Immature natural killer cell (primary cell): ENCODE measurements at regions not wholly inside any gene's neighbourhood (a gene's known extent, or its start where the extent isn't known, plus 50 kb on each side); places are given as distances from the start of the nearest gene placed in this dataset.

Experiments used
- DNase-seq, 3 donors: peaks; one replicate each; pipeline ENCODE4 v3.0.0; 2022; ENCODE audit warnings: mixed read lengths in 1 of 3
- H3K27ac Mint-ChIP-seq, 6 donors: one replicate each; pipeline ENCODE4 v1.8.0; 2020; ENCODE audit warnings: mixed read lengths in 6 of 6, mild to moderate bottlenecking in 5 of 6, inconsistent platforms in 4 of 6, moderate library complexity in 3 of 6
- H3K27me3 Mint-ChIP-seq, 3 donors: one replicate each; pipeline ENCODE4 v1.8.0; 2020 to 2021; ENCODE audit warnings: low read depth in 3 of 3, mild to moderate bottlenecking in 3 of 3, mixed read lengths in 3 of 3, moderate library complexity in 3 of 3, inconsistent platforms in 1 of 3
- H3K36me3 Mint-ChIP-seq, 3 donors: one replicate each; pipeline ENCODE4 v1.8.0; 2020; ENCODE audit warnings: mixed read lengths in 3 of 3, inconsistent platforms in 2 of 3, mild to moderate bottlenecking in 2 of 3
- H3K4me1 Mint-ChIP-seq, 2 donors: one replicate each; pipeline ENCODE4 v1.8.0; 2020; ENCODE audit warnings: inconsistent platforms in 2 of 2, mild to moderate bottlenecking in 2 of 2, mixed read lengths in 2 of 2, moderate library complexity in 1 of 2
- H3K4me3 Mint-ChIP-seq, 5 donors: one replicate each; pipeline ENCODE4 v1.8.0; 2020; ENCODE audit warnings: mild to moderate bottlenecking in 5 of 5, mixed read lengths in 5 of 5, inconsistent platforms in 3 of 5, moderate library complexity in 3 of 5
- H3K9me3 Mint-ChIP-seq, 6 donors: one replicate each; pipeline ENCODE4 v1.8.0; 2020; ENCODE audit warnings: mild to moderate bottlenecking in 6 of 6, mixed read lengths in 6 of 6, inconsistent platforms in 4 of 6, moderate library complexity in 3 of 6

DNA sequence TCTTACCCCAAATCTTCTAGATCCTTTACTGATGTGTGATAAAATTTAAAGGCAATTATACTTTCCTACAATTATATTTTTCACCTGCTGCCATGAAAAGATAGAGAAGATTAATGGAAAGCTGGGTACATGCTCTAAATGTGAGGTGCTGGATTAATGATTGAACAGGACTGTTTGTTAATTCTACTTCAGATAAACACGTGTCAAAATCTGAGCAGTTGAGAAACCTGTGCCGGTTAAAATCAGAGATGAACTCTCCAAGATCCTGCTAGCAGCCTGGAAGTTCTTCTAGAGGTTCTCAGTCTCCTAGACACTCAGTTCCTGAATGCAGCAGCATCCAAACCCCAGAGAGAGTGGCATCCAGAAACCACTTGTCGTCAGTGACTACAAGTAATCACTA lies 69.2 kb downstream of the INHBA start:
- no peaks in the 10 kb centered on the region for H3K36me3 Mint-ChIP-seq
- peaks cover 0 to 2% (median 0%) of the 10 kb centered on the region in 3 donors for H3K27me3 Mint-ChIP-seq
- no peak overlapping the region for H3K27ac Mint-ChIP-seq
- H3K9me3 Mint-ChIP-seq, result peaks cover 0 to 12% (median 0%) of the 10 kb centered on the region in 6 donors
- no peaks in the 10 kb centered on the region for H3K4me1 Mint-ChIP-seq
- no peak for DNase-seq
- no peak overlapping the region for H3K4me3 Mint-ChIP-seq

DNA sequence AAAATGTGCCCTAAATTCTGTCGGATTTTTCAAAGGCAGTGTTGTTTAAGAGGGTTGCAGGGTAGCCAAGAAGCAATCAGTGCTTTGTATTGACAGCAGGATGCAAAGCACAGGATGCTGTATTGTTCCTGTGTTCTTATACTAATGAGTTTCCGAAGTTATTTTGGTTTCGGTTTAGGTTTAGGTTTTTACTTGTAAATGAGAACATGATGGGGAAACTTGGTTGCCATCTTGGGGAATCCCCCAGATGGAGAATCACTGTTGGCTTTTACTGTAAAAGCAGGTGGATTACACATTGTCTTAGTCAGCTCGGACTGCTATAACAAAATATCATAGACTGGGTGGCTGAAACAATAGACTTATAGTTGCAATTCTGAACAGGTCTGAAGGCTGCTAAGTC lies 72.1 kb downstream of the INHBA start:
- Mint-ChIP-seq H3K36me3 (no peaks in the 10 kb centered on the region), H3K27me3 (peaks cover 0 to 3% (median 0%) of the 10 kb centered on the region in 3 donors), H3K4me1 (no peaks in the 10 kb centered on the region), H3K9me3 (peaks cover 0 to 12% (median 0%) of the 10 kb centered on the region in 6 donors), H3K27ac (no peak overlapping the region), H3K4me3 (no peak overlapping the region)
- no peak for DNase-seq

DNA sequence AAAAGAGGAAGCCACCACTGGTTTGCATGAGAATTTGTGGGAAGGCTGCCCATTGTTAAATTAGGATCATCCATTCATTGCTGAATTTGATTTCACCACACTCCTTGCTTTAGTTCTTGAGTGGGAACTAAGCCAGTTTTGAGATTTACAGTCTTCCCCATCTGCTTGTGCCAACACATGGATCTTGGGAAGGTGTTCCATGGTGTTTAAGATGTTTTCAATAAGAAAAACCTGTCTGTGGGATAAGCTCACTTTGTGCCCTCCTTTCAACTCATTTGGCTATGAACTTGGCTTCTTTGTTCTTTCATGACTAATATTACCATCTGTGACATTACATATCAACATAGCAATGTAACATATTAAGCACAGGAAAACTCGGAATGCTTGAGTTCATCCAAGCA lies 73.2 kb downstream of the INHBA start:
- DNase-seq, result no peak
- Mint-ChIP-seq H3K9me3 (peaks cover 0 to 10% (median 1%) of the 10 kb centered on the region in 6 donors), H3K27me3 (peaks cover 0 to 3% (median 0%) of the 10 kb centered on the region in 3 donors), H3K27ac (no peak overlapping the region), H3K4me1 (no peaks in the 10 kb centered on the region), H3K36me3 (no peaks in the 10 kb centered on the region), H3K4me3 (no peak overlapping the region)

DNA sequence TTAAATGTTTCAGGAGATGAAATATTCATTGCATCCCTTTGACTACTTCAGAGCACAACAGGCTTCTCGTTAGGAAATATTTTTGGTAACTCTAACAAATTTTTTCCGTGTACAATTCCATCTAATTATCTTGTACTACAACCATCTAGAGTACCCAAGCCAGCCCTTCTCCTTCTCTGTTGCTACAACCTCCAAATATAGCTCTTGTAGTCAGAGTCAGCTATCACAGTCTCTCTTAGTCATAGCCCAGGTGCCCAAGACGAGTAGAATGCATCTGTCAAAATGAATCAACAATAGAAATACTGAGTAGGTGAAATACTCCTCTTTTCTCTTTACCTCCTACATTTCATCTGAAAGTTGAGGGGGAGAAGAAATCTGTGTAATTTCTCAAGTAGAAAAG lies 74.0 kb downstream of the INHBA start:
- H3K27me3 Mint-ChIP-seq, result peaks cover 0 to 3% (median 0%) of the 10 kb centered on the region in 3 donors
- H3K4me1 Mint-ChIP-seq, result no peaks in the 10 kb centered on the region
- H3K27ac Mint-ChIP-seq, result no peak overlapping the region
- peaks cover 0 to 7% (median 2%) of the 10 kb centered on the region in 6 donors for H3K9me3 Mint-ChIP-seq
- no peak for DNase-seq
- no peaks in the 10 kb centered on the region for H3K36me3 Mint-ChIP-seq
- H3K4me3 Mint-ChIP-seq, result no peak overlapping the region

DNA sequence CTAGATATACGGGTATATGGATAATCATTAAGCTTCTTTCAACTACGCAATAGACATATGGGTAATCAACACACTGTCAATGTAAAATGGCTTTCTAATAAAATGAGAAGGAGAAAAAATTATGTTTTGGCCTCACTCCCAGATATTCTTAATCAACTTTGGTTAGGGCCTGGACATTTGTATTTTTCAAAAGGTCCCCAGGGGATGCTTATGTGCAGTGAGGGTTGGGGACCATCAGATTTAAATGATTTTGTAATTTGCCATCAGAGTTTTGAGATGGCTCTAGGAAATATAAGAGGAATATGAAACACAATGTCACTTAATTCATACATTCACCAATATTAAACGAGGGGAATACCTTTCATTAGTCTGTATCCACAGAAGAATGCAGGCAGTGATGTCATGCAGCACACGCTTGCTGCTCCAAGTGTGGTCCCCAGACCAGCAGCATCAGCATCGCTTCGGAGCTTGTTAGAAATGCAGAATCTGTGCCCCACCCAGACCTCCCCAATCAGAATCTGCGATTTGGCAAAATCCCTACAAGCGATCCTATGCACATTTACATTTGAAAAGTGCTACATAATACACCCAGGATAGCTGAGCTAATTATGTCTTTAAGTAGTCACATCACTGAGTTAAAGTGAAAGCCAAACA lies 75.1 kb downstream of the INHBA start:
- no peak overlapping the region for H3K4me3 Mint-ChIP-seq
- H3K27me3 Mint-ChIP-seq, result peaks cover 0 to 3% (median 0%) of the 10 kb centered on the region in 3 donors
- no peak overlapping the region for H3K27ac Mint-ChIP-seq
- no peaks in the 10 kb centered on the region for H3K4me1 Mint-ChIP-seq
- no peak for DNase-seq
- H3K36me3 Mint-ChIP-seq, result no peaks in the 10 kb centered on the region
- H3K9me3 Mint-ChIP-seq, result peaks cover 0 to 7% (median 2%) of the 10 kb centered on the region in 6 donors

DNA sequence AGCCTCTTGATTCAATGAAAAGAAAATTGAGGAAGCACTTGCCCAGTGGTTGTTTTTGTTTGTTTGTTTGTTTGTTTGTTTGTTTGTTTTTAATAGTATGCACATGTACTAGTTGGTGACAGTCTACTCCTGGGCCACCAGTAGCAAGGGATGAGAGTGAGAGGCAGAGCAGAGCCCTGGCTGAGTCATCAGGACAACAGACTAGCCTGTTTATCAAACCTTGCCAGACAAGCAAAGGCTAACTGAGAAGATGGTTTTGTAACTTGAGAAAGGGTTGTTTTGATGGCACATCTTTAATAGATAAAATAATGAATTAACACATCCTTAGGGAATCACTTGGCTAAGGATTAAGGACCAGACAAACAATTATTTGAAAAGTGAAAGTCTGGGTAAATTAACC lies 78.1 kb downstream of the INHBA start:
- Mint-ChIP-seq H3K9me3 (peaks cover 0 to 8% (median 3%) of the 10 kb centered on the region in 6 donors), H3K27me3 (peaks cover 0 to 2% (median 0%) of the 10 kb centered on the region in 3 donors)

DNA sequence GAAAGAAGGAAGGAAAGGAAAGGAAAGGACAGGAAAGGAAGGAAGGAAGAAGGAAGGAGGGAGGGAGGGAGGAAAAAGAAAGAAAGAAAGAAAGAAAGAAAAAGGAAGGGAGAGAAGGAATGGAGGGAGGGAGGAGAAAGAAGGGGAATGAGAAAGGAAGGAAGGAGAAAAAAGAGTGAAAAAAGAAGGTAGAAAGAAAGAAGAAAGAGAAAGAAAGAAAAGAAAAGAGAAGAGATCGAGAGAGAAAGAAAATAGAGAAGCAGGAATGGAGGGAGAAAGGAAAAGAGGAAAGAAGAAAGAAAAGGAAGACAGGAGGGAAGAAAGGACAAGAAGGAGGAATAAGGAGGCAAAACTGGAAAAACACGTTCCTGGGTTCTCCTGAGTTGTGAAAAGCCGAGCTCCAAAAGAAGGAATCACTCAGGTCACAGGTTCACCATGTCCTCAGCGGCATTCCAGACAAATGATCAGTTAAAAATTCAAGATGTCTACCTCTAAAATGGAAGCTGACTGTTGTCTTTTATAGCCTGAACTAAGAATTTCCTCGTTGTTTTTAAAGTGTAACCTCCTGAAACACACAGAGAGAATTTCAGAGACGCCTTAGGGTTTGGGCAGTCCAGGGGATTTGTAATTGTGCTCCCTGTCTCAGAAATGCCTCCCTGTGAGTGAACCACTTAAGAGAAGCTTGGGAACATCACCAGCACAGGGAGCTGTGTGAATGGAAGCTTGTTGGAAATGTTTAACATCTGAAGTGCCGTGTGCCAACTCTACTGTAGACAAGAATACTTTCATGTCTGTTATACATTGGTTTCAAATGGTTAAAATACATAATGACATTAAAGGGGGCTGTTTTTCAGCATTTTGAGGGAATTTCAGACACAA lies 80.7 kb downstream of the INHBA start:
- Mint-ChIP-seq H3K27me3 (peaks cover 0 to under 1% (median 0%) of the 10 kb centered on the region in 3 donors), H3K27ac (no peak overlapping the region), H3K36me3 (no peaks in the 10 kb centered on the region), H3K9me3 (peaks cover 0 to 9% (median 6%) of the 10 kb centered on the region in 6 donors), H3K4me1 (no peaks in the 10 kb centered on the region), H3K4me3 (no peak overlapping the region)
- no peak for DNase-seq

More for the DNA sequence above, 78.1 kb downstream of the INHBA start:
- Mint-ChIP-seq H3K4me3 (no peak overlapping the region), H3K27ac (no peak overlapping the region), H3K4me1 (no peaks in the 10 kb centered on the region), H3K36me3 (no peaks in the 10 kb centered on the region)
- DNase-seq, result no peak

DNA sequence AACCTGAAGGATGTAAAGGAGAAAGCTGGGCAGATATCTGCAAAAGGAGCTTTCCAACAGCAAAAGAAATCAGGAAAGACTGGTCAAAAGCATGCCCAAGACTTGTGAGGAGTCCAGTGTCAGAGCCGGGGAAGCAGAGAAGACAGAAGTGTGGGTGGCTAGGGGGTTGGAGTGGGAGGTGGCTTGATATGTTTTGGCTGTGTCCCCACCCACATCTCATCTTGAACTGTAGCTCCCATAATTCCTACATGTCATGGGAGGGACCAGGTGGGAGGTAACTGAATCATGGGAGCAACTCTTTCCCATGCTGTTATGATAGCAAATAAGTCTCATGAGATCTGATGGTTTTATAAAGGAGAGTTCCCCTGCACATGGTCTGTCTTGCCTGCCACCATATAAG lies 84.9 kb downstream of the INHBA start:
- H3K9me3 Mint-ChIP-seq, result peaks cover 0 to 11% (median 3%) of the 10 kb centered on the region in 6 donors
- H3K27ac Mint-ChIP-seq, result no peak overlapping the region
- H3K36me3 Mint-ChIP-seq, result no peaks in the 10 kb centered on the region
- DNase-seq, result no peak
- H3K4me1 Mint-ChIP-seq, result no peaks in the 10 kb centered on the region
- no peak overlapping the region for H3K4me3 Mint-ChIP-seq
- H3K27me3 Mint-ChIP-seq, result no peaks in the 10 kb centered on the region

DNA sequence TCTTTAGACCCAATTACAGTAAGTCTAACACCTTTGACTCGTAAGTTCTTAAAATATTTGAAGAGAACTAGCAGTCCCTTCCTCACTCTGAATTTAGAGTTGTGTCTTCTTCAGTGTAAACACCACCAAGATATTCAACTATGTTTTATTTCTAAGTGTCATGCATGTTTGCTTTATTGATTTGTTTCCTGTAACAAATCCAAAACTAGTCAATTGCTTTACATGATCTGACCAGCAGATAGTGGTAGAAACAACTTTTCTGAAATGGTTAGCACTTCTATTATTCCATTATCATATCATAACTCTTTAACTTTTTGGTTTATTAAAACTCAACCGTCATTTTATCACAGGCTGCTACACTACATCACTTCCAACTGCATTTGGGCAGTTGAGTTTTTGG lies 90.1 kb downstream of the INHBA start:
- peaks cover 0 to 15% (median 5%) of the 10 kb centered on the region in 6 donors for H3K9me3 Mint-ChIP-seq

DNA sequence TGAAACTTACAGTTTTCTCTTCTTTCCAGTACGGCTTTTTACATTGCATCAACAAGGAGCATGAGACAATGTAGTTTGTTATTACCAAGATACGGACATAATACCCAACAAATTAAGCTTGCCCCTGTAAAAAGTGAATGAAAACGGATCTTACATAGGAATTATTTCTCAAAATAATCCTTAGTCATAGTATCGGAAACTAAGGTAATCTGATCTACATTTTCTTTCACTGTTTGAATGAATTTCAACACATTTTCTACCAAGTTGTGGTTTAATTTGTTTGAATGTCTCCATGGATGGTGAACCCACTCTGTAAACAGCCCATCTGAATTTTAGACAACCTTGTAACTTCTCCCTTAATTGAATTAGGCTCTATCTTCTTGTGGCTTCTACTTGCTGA lies 90.5 kb downstream of the INHBA start:
- Mint-ChIP-seq H3K4me1 (no peaks in the 10 kb centered on the region), H3K36me3 (peaks cover 0 to 3% (median 0%) of the 10 kb centered on the region in 3 donors), H3K4me3 (no peak overlapping the region), H3K27ac (no peak overlapping the region), H3K9me3 (peaks cover 0 to 15% (median 5%) of the 10 kb centered on the region in 6 donors), H3K27me3 (peaks cover 0 to 4% (median 0%) of the 10 kb centered on the region in 3 donors)
- no peak for DNase-seq

More for the DNA sequence above, 90.1 kb downstream of the INHBA start:
- no peak overlapping the region for H3K27ac Mint-ChIP-seq
- peaks cover 0 to 4% (median 0%) of the 10 kb centered on the region in 3 donors for H3K27me3 Mint-ChIP-seq
- H3K4me1 Mint-ChIP-seq, result no peaks in the 10 kb centered on the region
- H3K4me3 Mint-ChIP-seq, result no peak overlapping the region
- DNase-seq, result no peak
- H3K36me3 Mint-ChIP-seq, result peaks cover 0 to 3% (median 0%) of the 10 kb centered on the region in 3 donors

DNA sequence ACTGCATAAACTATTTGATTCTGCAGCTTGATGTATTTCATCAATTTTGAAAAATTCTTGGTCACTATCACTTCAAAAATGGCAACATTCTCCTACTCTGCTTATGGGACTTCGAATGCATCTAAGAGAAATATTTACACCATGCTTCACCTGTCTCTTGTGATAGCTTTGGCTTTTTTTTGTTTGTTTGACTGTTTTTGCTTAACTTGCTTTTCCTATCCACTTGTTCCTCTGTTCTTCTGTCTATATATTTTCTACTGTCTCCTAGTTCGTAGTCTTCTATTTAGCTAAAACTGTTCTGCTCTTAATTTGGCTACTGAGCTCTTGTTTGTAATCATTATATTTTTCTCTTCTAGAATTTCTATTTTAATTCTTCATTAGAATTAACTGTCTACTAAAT lies 94.4 kb downstream of the INHBA start:
- Mint-ChIP-seq H3K36me3 (peaks cover 0 to 3% (median 0%) of the 10 kb centered on the region in 3 donors), H3K9me3 (peaks cover 0 to 15% (median 1%) of the 10 kb centered on the region in 6 donors), H3K27ac (no peak overlapping the region), H3K4me1 (no peaks in the 10 kb centered on the region), H3K4me3 (no peak overlapping the region), H3K27me3 (peaks cover 0 to 4% (median 0%) of the 10 kb centered on the region in 3 donors)
- no peak for DNase-seq

DNA sequence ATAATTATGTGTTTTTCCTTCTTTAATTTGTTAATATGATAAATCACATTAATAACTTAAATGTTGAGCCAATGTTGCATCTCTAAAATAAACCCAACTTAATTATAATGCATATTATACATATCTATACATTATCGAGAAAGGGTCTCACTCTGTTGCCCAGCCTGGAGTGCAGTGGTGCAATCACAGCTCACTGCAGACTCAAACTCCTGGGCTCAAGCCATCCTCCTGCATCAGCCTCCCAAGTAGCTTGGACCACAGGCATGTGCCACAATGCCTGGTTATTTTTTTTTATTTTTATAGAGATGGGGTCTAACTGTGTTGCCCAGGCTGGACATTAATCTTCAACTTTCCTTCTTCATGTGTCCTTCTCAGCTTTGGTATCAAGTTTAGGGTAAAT lies 98.9 kb downstream of the INHBA start:
- Mint-ChIP-seq H3K27ac (no peak overlapping the region), H3K9me3 (no peaks in the 10 kb centered on the region)

DNA sequence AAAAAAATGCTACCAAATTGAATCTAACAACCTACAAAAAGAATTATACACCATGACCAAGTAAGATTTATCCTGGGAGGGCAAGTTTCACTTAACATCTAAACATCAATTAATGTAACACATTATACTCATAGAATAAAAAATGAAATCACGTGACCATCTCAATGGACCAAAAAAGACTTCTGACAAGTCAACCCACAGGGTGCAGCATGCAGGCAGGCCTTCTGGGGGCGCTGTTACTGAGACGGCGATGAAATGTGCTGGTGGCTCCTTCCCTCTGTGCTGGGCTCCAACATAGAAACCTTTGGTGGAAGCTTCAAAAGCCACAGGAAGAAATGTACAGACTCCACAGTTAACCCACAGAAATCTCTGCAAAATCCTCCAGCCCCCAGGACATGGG lies 103.1 kb downstream of the INHBA start:
- no peak for DNase-seq
- peaks cover 0 to 25% (median 17%) of the 10 kb centered on the region in 6 donors for H3K9me3 Mint-ChIP-seq

More for the DNA sequence above, 98.9 kb downstream of the INHBA start:
- Mint-ChIP-seq H3K27me3 (no peaks in the 10 kb centered on the region), H3K36me3 (no peaks in the 10 kb centered on the region), H3K4me3 (no peak overlapping the region), H3K4me1 (no peaks in the 10 kb centered on the region)
- no peak for DNase-seq

DNA sequence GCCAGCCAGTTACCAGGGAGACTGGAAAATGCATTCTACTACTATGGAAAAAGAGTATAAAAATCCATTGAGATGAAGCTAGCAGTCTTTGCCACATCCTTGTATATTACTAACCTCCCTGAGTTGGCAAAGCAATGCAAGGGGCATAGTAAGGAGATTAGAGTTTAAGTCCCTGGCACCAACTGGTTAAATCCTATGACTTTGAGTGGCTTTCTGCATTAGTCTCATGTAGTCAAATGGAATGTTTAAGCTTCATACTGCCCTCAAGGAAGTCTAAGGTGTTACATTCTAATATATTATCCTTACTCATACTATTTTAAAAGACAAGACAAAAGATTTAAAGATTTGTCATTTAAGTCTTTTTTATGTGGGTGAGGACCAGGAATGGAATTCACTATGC lies 110.1 kb downstream of the INHBA start:
- Mint-ChIP-seq H3K36me3 (peaks cover 0 to 4% (median 0%) of the 10 kb centered on the region in 3 donors), H3K4me1 (no peaks in the 10 kb centered on the region), H3K4me3 (no peak overlapping the region), H3K27ac (no peak overlapping the region), H3K9me3 (peaks cover 7 to 47% (median 16%) of the 10 kb centered on the region in 6 donors), H3K27me3 (peaks cover 0 to 2% (median 0%) of the 10 kb centered on the region in 3 donors)
- DNase-seq, result no peak

More for the DNA sequence above, 103.1 kb downstream of the INHBA start:
- Mint-ChIP-seq H3K27me3 (peaks cover 0 to 2% (median 0%) of the 10 kb centered on the region in 3 donors), H3K4me1 (no peaks in the 10 kb centered on the region), H3K36me3 (peaks cover 0 to 4% (median 0%) of the 10 kb centered on the region in 3 donors), H3K27ac (no peak overlapping the region), H3K4me3 (no peak overlapping the region)
